Activated CD8-positive, alpha-beta T cell treated with anti-CD3 and anti-CD28 coated beads, Interleukin-2, amount 10 ng/mL, durations not matched to agents 7 days and 5 days (primary cell): ENCODE measurements at regions not wholly inside any gene's neighbourhood (a gene's known extent, or its start where the extent isn't known, plus 50 kb on each side); places are given as distances from the start of the nearest gene placed in this dataset.

Experiments
- ATAC-seq: fragments of 150-1000 bp; cut with Tn5 transposase; one replicate; pipeline ENCODE4 v1.10.0; 2021; ENCODE audit warnings: moderate library complexity
- CTCF ChIA-PET: fragments of 350-600 bp; sonication (Branson Sonifier 250); formaldehyde crosslinking; loops from one replicate; lab custom pipeline; 2021; ENCODE audit warnings: antibody characterized with exemption; lab: Charles Lee
- POLR2A ChIA-PET: fragments of 350-600 bp; sonication (Branson Sonifier 250); formaldehyde crosslinking; loops from one replicate; lab custom pipeline; 2021; ENCODE audit warnings: antibody characterized with exemption; lab: Charles Lee
- DNase-seq: peaks from one replicate; pipeline ENCODE4 v3.0.0-alpha.2; 2020
- H3K27ac Mint-ChIP-seq: one replicate; pipeline ENCODE4 v1.8.0; 2021; ENCODE audit warnings: mild to moderate bottlenecking, mixed read lengths
- H3K27me3 Mint-ChIP-seq: one replicate; pipeline ENCODE4 v1.8.0; 2021; ENCODE audit warnings: low read depth, mixed read lengths
- H3K36me3 Mint-ChIP-seq: one replicate; pipeline ENCODE4 v1.8.0; 2021; ENCODE audit warnings: low read depth, mixed read lengths
- H3K4me1 Mint-ChIP-seq: one replicate; pipeline ENCODE4 v1.8.0; 2021; ENCODE audit warnings: low read depth, mixed read lengths
- H3K4me3 Mint-ChIP-seq: one replicate; pipeline ENCODE4 v1.8.0; 2021; ENCODE audit warnings: mild to moderate bottlenecking, mixed read lengths
- H3K9me3 Mint-ChIP-seq: one replicate; pipeline ENCODE4 v1.8.0; 2022; ENCODE audit warnings: mixed read lengths; ENCODE audit not compliant: insufficient read depth

DNA sequence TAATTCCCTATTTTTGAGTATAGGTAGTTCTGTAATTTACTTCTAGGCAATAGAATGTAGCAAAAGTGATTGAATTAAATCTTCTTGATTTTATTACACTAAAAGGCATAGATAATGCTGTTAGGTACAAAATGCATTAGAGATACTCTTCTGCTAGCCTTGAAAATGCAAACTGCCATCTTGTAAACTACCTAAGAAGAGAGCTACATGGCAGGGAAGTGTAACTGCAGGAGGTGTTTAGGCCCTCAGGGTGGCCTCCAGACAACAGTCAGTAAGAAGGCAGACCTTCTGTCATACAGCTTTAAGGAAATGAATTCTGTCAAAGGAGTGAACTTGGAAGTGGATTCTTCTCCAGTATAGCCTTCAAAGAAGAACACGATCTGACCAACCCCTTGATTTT is 1396.8 kb upstream of the SLC39A10 start:
- POLR2A ChIA-PET: no interaction called here
- no peaks in the 10 kb centered on the region for H3K4me1 Mint-ChIP-seq

DNA sequence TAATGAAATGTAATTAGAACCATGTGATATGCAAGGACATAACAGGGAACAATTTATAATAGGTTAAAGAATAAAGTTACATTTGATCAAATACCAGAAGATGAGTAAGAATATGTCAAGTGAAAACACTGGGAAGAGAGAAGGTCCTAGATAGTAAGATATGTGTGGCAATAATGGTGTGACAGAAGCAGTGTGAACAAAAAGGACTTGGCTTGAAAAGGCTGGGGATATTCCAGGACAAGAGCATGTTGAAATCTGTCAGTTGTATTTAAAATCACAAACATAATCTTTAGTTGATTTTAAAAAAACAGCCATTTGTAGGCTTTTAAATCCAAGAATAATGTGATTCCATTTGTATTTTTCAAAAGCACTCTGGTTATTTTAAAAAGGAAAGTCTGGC is 1399.9 kb upstream of the SLC39A10 start:
- ChIA-PET POLR2A (no interaction called here), CTCF (no interaction called here)
- no peaks in the 10 kb centered on the region for H3K9me3 Mint-ChIP-seq
- ATAC-seq: no peak
- H3K36me3 Mint-ChIP-seq: no peaks in the 10 kb centered on the region
- no peaks in the 10 kb centered on the region for H3K27me3 Mint-ChIP-seq
- no peak overlapping the region for H3K4me3 Mint-ChIP-seq
- H3K27ac Mint-ChIP-seq: no peak overlapping the region
- H3K4me1 Mint-ChIP-seq: no peaks in the 10 kb centered on the region
- DNase-seq: no peak

More for the DNA sequence above, 1396.8 kb upstream of the SLC39A10 start:
- Mint-ChIP-seq H3K27ac (no peak overlapping the region), H3K27me3 (no peaks in the 10 kb centered on the region), H3K36me3 (no peaks in the 10 kb centered on the region), H3K4me3 (no peak overlapping the region), H3K9me3 (no peaks in the 10 kb centered on the region)
- ATAC-seq (no peak), DNase-seq (no peak)
- CTCF ChIA-PET: no interaction called here

DNA sequence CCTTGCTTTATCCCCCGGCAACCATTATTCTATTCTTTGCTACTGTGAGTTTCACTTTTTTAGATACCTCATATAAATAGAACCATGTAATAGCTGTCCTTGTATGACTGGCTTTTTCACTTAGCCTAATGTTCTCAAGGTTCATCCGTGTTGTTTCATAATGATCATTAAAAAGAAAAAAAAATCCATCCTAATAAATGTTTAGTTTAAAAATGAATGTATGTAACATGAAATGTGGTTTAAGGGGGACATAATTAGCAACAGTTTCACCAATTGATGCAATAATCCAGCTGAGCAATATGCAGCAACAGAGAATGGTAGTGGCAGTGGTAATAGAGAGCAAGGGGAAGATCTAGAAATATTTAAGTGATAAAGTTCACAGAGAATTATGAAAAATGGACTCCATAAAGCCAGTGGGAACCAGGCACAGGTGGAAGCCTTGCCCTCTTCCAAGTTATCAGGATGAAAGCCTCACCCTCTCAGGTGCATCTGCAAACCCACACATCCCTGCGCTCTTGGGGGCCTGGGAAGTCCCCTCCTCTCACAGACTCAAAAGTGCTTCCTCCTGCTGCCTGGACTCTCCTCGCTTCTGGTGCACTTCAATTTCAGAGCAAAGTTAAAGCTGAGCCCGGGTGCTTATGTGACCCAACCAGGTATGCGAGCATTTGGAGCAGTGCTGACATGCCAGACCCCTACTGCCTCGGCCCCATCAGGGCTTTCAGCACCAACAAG is 1403.3 kb upstream of the SLC39A10 start:
- H3K4me3 Mint-ChIP-seq: no peak overlapping the region
- H3K27ac Mint-ChIP-seq: no peak overlapping the region
- ChIA-PET CTCF (no interaction called here), POLR2A (no interaction called here)
- DNase-seq (no peak), ATAC-seq (no peak)
- H3K27me3 Mint-ChIP-seq: no peaks in the 10 kb centered on the region
- no peaks in the 10 kb centered on the region for H3K4me1 Mint-ChIP-seq
- H3K36me3 Mint-ChIP-seq: no peaks in the 10 kb centered on the region
- H3K9me3 Mint-ChIP-seq: no peaks in the 10 kb centered on the region

DNA sequence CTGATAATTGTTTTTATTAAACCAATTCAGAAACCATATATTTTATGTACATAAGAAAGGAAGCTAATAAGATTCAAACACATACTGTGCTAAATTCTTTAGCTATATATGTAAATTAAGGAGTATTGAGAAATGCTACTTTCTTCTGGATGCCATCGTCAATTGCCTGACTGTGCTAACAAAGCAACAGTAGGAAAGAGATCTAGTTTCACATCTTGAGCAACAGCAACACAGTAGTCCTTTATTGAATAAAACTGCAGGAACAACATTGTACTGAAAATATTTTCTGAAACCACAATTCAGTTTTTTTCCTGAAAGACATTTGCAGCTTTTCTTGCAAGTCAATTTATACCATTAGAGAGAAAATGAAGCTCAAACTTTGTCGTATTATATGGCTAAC is 1404.9 kb upstream of the SLC39A10 start:
- Mint-ChIP-seq H3K27me3 (no peaks in the 10 kb centered on the region), H3K4me1 (no peaks in the 10 kb centered on the region), H3K4me3 (no peak overlapping the region), H3K36me3 (no peaks in the 10 kb centered on the region), H3K27ac (no peak overlapping the region), H3K9me3 (no peaks in the 10 kb centered on the region)
- ATAC-seq (no peak), DNase-seq (no peak)
- CTCF ChIA-PET: no interaction called here
- POLR2A ChIA-PET: no interaction called here

DNA sequence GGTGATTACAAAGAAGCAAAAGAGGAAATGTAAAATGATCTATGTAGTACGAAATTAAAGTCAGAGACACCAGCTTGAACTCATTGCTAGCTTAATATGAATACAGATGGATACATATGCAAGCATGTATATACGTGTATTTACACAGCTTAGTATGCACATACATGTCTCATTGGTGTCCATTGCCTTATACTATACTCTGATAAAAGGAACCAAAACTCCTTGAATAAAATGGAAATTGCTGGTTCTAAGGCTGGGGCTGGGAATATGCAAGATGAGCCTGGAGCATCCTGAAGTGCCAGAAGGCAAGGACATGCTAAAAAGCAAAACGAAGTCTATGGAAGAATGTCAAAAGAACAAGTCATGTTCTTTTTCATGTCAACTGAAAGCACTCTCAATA is 1424.4 kb upstream of the SLC39A10 start:
- no peak overlapping the region for H3K27ac Mint-ChIP-seq
- DNase-seq (no peak), ATAC-seq (no peak)
- H3K36me3 Mint-ChIP-seq: no peaks in the 10 kb centered on the region
- no peaks in the 10 kb centered on the region for H3K27me3 Mint-ChIP-seq
- no peaks in the 10 kb centered on the region for H3K9me3 Mint-ChIP-seq
- no peaks in the 10 kb centered on the region for H3K4me1 Mint-ChIP-seq
- POLR2A ChIA-PET: no interaction called here
- H3K4me3 Mint-ChIP-seq: no peak overlapping the region
- CTCF ChIA-PET: no interaction called here

DNA sequence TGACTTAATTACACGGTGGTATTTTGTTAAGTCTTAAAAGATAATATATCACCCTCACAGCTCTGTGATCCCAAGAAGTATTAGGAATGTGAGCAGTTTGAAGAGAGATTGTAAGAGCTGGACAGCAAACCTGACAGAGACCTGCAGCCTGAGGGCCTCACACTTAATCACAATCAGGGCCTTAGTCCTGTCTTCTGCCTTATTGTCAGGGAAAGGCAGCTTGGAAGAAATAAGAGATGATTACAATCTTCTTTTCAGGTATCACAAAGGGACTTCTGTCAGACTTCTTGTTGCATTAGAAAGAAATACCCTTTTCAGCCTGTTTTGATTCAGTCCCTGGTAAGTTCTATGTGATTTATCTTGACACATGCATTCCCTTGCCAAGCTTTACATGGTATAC is 1433.8 kb upstream of the SLC39A10 start:
- H3K36me3 Mint-ChIP-seq: no peaks in the 10 kb centered on the region
- H3K27ac Mint-ChIP-seq: no peak overlapping the region
- H3K9me3 Mint-ChIP-seq: no peaks in the 10 kb centered on the region
- no peak for ATAC-seq
- H3K4me3 Mint-ChIP-seq: no peak overlapping the region
- H3K27me3 Mint-ChIP-seq: no peaks in the 10 kb centered on the region
- ChIA-PET POLR2A (no interaction called here), CTCF (no interaction called here)
- H3K4me1 Mint-ChIP-seq: no peaks in the 10 kb centered on the region
- no peak for DNase-seq

DNA sequence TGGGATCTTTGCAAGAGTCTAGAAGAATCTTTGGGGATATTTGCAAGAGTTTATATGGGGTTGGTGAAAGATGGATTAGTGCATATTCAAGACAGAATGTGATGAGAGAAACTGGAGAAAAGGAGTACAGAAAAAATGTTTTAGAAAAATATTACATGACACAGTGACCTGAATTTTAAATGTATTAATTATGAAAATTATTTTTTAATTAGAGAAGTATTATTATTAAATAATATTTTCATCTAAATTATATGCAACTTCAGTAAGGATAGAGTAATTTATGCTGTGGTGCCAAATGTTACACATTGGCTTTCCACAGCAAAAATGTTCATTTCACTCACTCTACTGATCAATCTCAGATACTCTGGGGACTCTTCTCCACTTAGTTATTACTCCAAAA is 1442.8 kb upstream of the SLC39A10 start:
- Mint-ChIP-seq H3K9me3 (no peaks in the 10 kb centered on the region), H3K27me3 (no peaks in the 10 kb centered on the region), H3K4me1 (no peaks in the 10 kb centered on the region), H3K4me3 (no peak overlapping the region), H3K36me3 (no peaks in the 10 kb centered on the region), H3K27ac (no peak overlapping the region)
- no peak for ATAC-seq
- ChIA-PET CTCF (no interaction called here), POLR2A (no interaction called here)
- DNase-seq: no peak

DNA sequence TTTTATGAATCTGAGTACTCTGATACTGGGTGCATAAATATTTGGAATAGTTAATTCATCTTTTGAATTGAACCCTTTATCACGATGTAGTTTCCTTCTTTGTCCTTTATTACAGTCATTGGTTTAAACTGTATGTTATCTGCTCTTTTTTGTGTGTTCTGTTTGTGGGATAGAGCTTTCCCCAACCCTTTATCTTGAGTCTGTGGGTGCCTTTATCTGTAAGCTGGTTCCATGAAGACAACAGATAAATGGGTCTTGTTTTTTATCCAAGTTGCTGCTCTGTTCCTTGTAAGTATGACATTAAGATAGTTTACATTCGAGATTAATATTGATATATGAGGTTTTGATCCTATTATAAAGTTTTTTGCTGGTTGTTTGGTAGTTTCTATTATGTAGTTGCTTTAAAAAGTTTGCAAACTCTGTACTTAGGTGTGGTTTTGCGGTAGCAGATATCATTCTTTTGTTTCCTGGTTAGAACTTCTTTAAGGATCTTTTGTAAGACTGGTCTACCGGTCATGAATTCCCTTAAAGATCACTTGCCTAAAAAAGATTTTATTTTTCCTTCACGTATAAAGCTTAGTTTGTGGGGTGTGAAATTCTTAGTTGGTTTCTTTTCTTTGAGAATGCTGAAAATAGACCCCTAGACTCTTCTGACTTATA is 1451.3 kb upstream of the SLC39A10 start:
- no peak overlapping the region for H3K4me3 Mint-ChIP-seq
- ChIA-PET CTCF (no interaction called here), POLR2A (no interaction called here)
- H3K36me3 Mint-ChIP-seq: no peaks in the 10 kb centered on the region
- ATAC-seq (no peak), DNase-seq (no peak)
- no peaks in the 10 kb centered on the region for H3K4me1 Mint-ChIP-seq
- no peak overlapping the region for H3K27ac Mint-ChIP-seq
- no peaks in the 10 kb centered on the region for H3K27me3 Mint-ChIP-seq
- no peaks in the 10 kb centered on the region for H3K9me3 Mint-ChIP-seq

DNA sequence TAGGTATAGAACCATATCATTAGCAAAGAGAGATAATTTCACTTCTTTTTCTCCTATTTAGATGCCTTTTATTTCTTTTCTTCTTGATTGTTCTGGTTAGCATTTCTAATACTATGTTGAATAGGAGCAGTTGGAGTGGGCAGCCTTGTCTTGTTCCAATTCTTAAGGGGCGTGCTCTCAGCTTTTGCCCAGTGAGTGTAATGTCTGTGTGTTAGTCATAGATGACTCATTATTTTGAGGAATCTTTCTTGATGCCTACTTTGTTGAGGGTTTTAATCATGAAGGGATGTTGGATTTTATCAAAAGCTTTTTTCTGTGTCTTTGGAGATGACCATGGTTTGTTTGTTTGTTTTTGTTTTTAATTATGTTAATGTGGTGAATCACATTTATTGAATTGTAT is 1453.1 kb upstream of the SLC39A10 start:
- Mint-ChIP-seq H3K36me3 (no peaks in the 10 kb centered on the region), H3K4me3 (no peak overlapping the region), H3K4me1 (no peaks in the 10 kb centered on the region), H3K27ac (no peak overlapping the region), H3K27me3 (no peaks in the 10 kb centered on the region), H3K9me3 (no peaks in the 10 kb centered on the region)
- ATAC-seq: no peak
- no peak for DNase-seq
- POLR2A ChIA-PET: no interaction called here
- CTCF ChIA-PET: no interaction called here

DNA sequence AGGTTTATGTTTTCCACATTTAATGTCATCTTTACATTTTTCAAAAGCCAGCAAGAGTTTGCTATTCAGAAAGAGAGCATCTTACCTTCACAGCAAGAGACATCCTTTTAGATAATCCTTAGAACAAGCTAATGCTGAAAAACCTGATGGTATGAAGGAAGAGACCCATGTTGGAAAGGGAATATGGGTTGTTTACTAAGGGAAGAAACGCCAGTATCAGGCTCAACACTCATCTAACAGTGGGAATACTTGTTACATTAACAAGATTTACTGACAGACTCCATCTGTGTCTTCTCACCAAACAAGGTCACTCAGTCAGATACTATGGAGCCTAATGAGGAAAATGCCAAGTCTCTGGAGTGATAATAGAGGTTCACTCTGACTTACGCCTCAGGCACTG is 1474.1 kb upstream of the SLC39A10 start:
- ATAC-seq (no peak), DNase-seq (no peak)
- Mint-ChIP-seq H3K27me3 (no peaks in the 10 kb centered on the region), H3K4me3 (no peak overlapping the region), H3K27ac (no peak overlapping the region), H3K4me1 (no peaks in the 10 kb centered on the region), H3K36me3 (no peaks in the 10 kb centered on the region), H3K9me3 (no peaks in the 10 kb centered on the region)
- POLR2A ChIA-PET: no interaction called here
- CTCF ChIA-PET: no interaction called here

DNA sequence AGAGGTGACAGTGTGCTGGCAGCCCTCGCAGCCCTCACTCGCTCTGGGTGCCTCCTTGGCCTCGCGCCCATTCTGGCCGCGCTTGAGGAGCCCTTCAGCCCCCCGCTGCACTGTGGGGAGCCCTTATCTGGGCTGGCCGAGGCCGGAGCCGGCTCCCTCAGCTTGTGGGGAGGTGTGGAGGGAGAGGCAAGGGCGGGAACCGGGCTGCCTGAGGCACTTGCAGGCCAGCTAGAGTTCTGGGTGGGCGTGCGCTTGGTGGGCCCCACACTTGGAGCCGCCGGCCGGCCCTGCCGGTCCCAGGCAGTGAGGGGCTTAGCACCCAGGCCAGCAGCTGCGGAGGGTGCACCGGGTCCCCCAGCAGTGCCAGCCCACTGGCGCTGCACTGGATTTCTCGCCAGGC is 1480.9 kb upstream of the SLC39A10 start:
- no peaks in the 10 kb centered on the region for H3K9me3 Mint-ChIP-seq
- no peak overlapping the region for H3K4me3 Mint-ChIP-seq
- no peaks in the 10 kb centered on the region for H3K4me1 Mint-ChIP-seq
- ChIA-PET POLR2A (no interaction called here), CTCF (no interaction called here)
- ATAC-seq (no peak), DNase-seq (no peak)
- no peaks in the 10 kb centered on the region for H3K36me3 Mint-ChIP-seq
- H3K27me3 Mint-ChIP-seq: no peaks in the 10 kb centered on the region
- H3K27ac Mint-ChIP-seq: no peak overlapping the region

DNA sequence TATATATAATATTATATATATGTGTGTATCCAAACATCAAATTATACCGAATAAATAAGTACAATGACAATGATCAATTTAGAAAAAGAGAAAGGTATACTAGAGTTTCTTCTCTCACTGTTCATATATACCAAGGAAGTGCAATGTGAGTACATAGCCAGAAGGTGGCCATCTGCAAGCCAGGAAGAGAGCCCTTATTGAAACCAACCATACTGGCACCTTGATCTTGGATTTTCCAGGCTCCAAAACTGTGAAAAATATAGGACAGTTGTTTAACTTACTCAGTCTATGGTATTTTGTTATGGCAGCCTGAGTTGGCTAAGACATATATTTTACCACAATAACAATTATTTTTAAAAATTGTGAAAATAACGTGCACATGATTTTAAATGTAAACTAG is 1490.2 kb upstream of the SLC39A10 start:
- ATAC-seq (no peak), DNase-seq (peak; percentile 25)
- no peaks in the 10 kb centered on the region for H3K9me3 Mint-ChIP-seq
- H3K4me1 Mint-ChIP-seq: no peaks in the 10 kb centered on the region
- no peak overlapping the region for H3K4me3 Mint-ChIP-seq
- H3K27me3 Mint-ChIP-seq: no peaks in the 10 kb centered on the region
- H3K27ac Mint-ChIP-seq: no peak overlapping the region
- ChIA-PET CTCF (no interaction called here), POLR2A (no interaction called here)
- H3K36me3 Mint-ChIP-seq: no peaks in the 10 kb centered on the region

DNA sequence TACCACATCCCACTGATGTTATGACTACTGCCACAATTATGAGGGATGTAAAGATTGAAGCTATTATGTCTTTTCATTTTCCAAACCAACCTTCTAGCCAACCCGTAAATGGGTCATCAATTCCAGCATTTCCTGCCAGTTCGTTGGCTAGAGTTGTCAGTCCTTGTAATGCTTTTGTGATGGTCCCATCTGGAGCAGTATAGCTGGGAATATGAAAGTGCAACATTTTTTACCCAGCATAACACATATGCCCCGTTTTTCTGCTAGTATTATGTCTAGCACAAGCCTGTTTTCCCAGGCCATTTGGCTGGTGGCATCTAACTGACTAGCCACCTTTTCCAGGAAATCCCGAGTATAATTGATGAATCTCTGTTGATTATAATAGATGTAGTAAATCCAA is 1501.6 kb upstream of the SLC39A10 start:
- no peak for ATAC-seq
- Mint-ChIP-seq H3K4me3 (no peak overlapping the region), H3K36me3 (no peaks in the 10 kb centered on the region), H3K4me1 (no peaks in the 10 kb centered on the region), H3K27me3 (no peaks in the 10 kb centered on the region), H3K27ac (no peak overlapping the region), H3K9me3 (no peaks in the 10 kb centered on the region)
- CTCF ChIA-PET: no interaction called here
- POLR2A ChIA-PET: no interaction called here
- DNase-seq: no peak
